Hepatocyte (in vitro differentiated cells): ENCODE measurements at regions not wholly inside any gene's neighbourhood (a gene's known extent, or its start where the extent isn't known, plus 50 kb on each side); places are given as distances from the start of the nearest gene placed in this dataset.

Source experiments
- CTCF ChIP-seq: fragments of 200-600 bp; sonication (generic); IDR thresholded peaks from 2 replicates; pipeline ENCODE4 v1.5.1; 2016; ENCODE audit warnings: antibody characterized with exemption, mild to moderate bottlenecking; ENCODE audit not compliant: poor library complexity
- EZH2 ChIP-seq: fragments of 200-600 bp; sonication (generic); IDR thresholded peaks from 2 replicates; pipeline ENCODE4 v1.6.1; 2016; ENCODE audit warnings: antibody characterized with exemption, mild to moderate bottlenecking, borderline replicate concordance

GRCh38 chr22:34800260-34800980 is 265.5 kb upstream of the ISX start:
- TF ChIP-seq CTCF, result no peak
- TF ChIP-seq EZH2, result no peak
